ENCODE measurements at regions not wholly inside any gene's neighbourhood (a gene's known extent, or its start where the extent isn't known, plus 50 kb on each side); places are given as distances from the start of the nearest gene placed in this dataset.

DNA sequence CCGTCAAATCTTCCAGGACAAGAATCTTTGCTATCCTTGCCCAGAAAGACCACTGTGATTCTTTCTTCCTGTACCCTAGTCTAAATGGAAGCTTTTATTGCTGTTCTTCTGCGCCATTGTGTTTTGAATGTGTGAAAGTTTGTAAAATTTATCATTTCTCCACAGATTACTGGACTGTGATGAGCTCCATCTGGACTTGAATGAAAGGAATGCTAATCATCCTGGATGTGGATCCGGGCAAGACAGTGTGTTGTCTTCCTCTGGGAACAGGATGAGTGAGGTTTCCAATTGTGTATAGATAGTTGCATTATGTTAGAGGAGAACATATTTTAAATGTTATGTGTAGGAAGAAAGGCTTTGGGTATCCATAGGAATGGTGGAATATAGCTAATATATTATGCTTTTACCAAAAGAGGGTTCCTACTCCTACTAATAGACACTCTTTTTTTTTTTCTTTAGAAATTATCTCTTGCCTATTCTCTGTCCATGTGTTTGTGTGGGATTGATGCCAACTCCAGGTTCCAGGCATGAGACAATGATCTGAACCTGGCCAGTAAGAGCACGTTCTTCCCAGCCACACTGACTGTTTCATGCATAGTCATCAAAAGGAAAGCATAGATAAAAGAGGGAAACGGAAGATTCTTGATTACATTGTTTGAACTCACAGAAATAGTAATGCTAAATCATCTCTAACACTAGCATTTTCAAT is 803.6 kb upstream of the ADGRL3 start:
- TF ChIP-seq SIN3A (IDR thresholded peaks at IDR 0.05; ENCODE audit: borderline replicate concordance, insufficient read depth, low read length) (no peak), FOXP2 (optimal IDR thresholded peaks at IDR 0.05; ENCODE audit: borderline replicate concordance, extremely low read depth, extremely low read length, insufficient read depth) (no peak), TAF1 (IDR thresholded peaks at IDR 0.05; ENCODE audit: borderline replicate concordance, insufficient read depth, low read length) (no peak), POLR2AphosphoS5 (IDR thresholded peaks at IDR 0.05; ENCODE audit: low read depth, low read length) (no peak)
- TF ChIP-seq, protein P1, sequence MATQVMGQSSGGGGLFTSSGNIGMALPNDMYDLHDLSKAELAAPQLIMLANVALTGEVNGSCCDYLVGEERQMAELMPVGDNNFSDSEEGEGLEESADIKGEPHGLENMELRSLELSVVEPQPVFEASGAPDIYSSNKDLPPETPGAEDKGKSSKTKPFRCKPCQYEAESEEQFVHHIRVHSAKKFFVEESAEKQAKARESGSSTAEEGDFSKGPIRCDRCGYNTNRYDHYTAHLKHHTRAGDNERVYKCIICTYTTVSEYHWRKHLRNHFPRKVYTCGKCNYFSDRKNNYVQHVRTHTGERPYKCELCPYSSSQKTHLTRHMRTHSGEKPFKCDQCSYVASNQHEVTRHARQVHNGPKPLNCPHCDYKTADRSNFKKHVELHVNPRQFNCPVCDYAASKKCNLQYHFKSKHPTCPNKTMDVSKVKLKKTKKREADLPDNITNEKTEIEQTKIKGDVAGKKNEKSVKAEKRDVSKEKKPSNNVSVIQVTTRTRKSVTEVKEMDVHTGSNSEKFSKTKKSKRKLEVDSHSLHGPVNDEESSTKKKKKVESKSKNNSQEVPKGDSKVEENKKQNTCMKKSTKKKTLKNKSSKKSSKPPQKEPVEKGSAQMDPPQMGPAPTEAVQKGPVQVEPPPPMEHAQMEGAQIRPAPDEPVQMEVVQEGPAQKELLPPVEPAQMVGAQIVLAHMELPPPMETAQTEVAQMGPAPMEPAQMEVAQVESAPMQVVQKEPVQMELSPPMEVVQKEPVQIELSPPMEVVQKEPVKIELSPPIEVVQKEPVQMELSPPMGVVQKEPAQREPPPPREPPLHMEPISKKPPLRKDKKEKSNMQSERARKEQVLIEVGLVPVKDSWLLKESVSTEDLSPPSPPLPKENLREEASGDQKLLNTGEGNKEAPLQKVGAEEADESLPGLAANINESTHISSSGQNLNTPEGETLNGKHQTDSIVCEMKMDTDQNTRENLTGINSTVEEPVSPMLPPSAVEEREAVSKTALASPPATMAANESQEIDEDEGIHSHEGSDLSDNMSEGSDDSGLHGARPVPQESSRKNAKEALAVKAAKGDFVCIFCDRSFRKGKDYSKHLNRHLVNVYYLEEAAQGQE (IDR thresholded peaks at IDR 0.05; ENCODE audit: insufficient read depth in 1 of 2, low read depth in 2 of 2, low read length in 2 of 2), result no peak

DNA sequence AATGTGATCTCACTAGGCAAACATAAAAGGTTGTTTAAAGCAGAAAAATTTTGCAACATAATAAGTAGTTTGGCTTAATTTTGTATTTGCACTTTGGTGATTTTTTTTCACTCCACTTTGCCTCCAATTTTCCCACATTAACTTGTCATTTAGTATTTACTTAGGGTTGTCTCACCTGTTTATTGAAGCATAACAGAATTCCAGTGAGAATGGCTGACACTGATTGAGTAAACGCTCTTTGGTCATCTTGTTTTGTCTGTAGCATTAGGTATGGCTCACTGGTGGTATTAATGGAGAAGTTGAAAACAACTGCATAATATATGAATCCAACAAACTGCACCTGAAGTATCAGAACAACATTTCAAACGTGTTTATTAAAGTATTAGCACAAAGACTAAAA is 799.5 kb upstream of the ADGRL3 start:
- TF ChIP-seq TAF1 (IDR thresholded peaks at IDR 0.05; ENCODE audit: borderline replicate concordance, insufficient read depth, low read length), result no peak
- TF ChIP-seq FOXP2 (optimal IDR thresholded peaks at IDR 0.05; ENCODE audit: borderline replicate concordance, extremely low read depth, extremely low read length, insufficient read depth), result no peak
- TF ChIP-seq, protein P1 (IDR thresholded peaks at IDR 0.05; ENCODE audit: insufficient read depth in 1 of 2, low read depth in 2 of 2, low read length in 2 of 2), result no peak
- TF ChIP-seq POLR2AphosphoS5 (IDR thresholded peaks at IDR 0.05; ENCODE audit: low read depth, low read length), result no peak
- no peak for TF ChIP-seq SIN3A (IDR thresholded peaks at IDR 0.05; ENCODE audit: borderline replicate concordance, insufficient read depth, low read length)

DNA sequence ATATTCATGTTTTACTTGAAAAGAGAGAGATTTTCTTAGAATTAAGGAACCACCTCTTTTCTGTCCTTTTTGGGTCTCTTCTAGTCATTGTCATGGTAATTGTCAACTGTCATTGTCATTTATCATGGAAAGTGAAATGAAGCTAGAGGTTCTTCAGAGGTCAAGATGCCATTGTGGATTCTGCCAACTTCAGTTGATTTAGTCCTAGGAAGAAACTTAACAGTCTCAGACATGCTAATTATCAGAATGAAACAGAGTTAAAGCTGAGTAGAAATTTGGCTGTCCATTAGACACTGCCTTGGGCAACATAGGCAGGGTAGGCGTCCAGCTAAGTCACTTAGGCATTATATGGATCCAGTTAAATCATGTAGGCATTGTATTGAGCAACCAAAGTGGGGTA is 796.1 kb upstream of the ADGRL3 start:
- TF ChIP-seq, protein P1 (IDR thresholded peaks at IDR 0.05; ENCODE audit: insufficient read depth in 1 of 2, low read depth in 2 of 2, low read length in 2 of 2), result no peak
- no peak for TF ChIP-seq TAF1 (IDR thresholded peaks at IDR 0.05; ENCODE audit: borderline replicate concordance, insufficient read depth, low read length)
- no peak for TF ChIP-seq FOXP2 (optimal IDR thresholded peaks at IDR 0.05; ENCODE audit: borderline replicate concordance, extremely low read depth, extremely low read length, insufficient read depth)
- no peak for TF ChIP-seq POLR2AphosphoS5 (IDR thresholded peaks at IDR 0.05; ENCODE audit: low read depth, low read length)
- TF ChIP-seq SIN3A (IDR thresholded peaks at IDR 0.05; ENCODE audit: borderline replicate concordance, insufficient read depth, low read length), result no peak

DNA sequence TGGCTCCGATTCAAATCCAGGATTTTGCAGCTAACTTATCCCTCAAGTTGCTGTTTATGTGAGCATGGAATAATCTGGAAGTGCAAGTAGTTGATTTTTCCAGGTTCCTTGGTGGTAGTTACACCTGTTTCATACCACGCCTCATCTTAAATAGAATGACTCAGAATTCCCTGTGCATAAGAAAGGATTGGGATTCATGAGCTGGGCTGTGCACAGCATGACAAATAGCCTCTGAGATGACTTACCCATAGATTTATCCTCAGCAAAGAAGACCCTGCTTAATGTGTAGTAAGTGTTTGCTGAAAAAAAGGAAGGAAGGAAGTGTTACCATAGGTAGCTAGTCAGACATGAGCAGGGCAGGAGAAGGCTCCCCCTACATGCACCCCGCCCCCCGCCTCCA is 777.7 kb upstream of the ADGRL3 start:
- no peak for TF ChIP-seq POLR2AphosphoS5 (IDR thresholded peaks at IDR 0.05; ENCODE audit: low read depth, low read length)
- TF ChIP-seq TAF1 (IDR thresholded peaks at IDR 0.05; ENCODE audit: borderline replicate concordance, insufficient read depth, low read length), result no peak
- TF ChIP-seq SIN3A (IDR thresholded peaks at IDR 0.05; ENCODE audit: borderline replicate concordance, insufficient read depth, low read length), result no peak
- TF ChIP-seq, protein P1 (IDR thresholded peaks at IDR 0.05; ENCODE audit: insufficient read depth in 1 of 2, low read depth in 2 of 2, low read length in 2 of 2), result no peak
- no peak for TF ChIP-seq FOXP2 (optimal IDR thresholded peaks at IDR 0.05; ENCODE audit: borderline replicate concordance, extremely low read depth, extremely low read length, insufficient read depth)

Data from PFSK-1 (cell line).